Left cardiac atrium (tissue), 4 donors: ENCODE measurements at regions not wholly inside any gene's neighbourhood (a gene's known extent, or its start where the extent isn't known, plus 50 kb on each side); places are given as distances from the start of the nearest gene placed in this dataset.
"Not testable (repeated sequence)": the region's sequence is repeated elsewhere in the genome, so short reads cannot be mapped to it uniquely, and the experiment has no call there.

ENCODE experiments used
- ATAC-seq, 2 donors: fragments of 200-7000 bp; cut with Tn5 transposase; one replicate each; pipeline ENCODE4 v1.9.1; 2020; ENCODE audit warnings: mild to moderate bottlenecking in 2 of 2, moderate library complexity in 2 of 2
- DNase-seq: peaks from one replicate; pipeline ENCODE4 v3.0.0-alpha.2; 2020
- intact Hi-C, 2 donors: fragments of 100-400 bp; cut with DNase I; formaldehyde crosslinking; loops; one replicate each; pipeline versions ENCODE4 v1.14.1 to v1.15.1; 2022 to 2023
- donor health status: DM: no; HTN: yes; CAD: no.
- donor health status: DM: no; HTN: yes; CAD: no; lungs with severe emphysema.
- donor health status: DM: yes; HTN: yes; CAD: no.
- donor health status: Dilated cardiomyopathy.

DNA sequence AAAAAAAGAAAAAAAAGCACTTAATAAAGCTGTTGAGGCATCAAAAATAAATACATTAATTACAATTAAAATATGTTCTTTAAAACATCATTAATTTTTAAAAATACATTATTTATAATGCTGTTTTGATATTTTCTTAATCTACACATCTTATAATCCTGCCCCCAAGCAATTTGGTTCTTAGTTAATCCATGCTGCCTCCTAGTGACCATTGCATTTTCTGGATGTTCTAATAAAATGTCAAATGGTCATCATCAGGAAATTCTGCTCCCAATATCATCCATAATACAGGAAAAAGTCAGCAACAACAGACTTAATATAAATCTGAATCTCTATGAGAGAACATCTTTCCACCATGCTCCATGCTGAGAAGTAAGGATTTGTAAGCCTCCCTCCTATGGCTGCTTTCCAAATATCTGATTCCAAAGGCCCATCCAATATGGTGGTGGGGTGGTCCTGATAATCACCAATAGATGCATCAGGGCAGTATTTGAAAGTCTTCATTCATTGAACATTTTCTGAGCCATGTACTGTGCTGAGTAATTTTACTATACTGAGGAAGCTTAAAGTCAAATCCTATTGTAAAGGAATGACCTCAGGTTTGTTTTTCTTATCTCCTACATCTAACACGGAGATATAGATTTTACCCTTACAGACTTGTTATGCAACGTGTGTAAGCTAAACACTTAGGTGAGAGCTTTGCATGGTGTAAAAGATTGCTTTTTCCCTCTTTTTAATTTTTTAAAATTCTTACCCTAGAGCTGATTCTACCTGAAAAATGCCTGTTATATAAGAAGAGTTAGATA, 124.7 kb upstream of the BMAL1 start:
- DNase-seq, result no peak
- intact Hi-C loops, result loop anchor here (5.0 to 10.0 kb wide), 2 partner anchors 186 to 188 kb away; no protein-coding TSS in a partner anchor
- ATAC-seq, result no peak

DNA sequence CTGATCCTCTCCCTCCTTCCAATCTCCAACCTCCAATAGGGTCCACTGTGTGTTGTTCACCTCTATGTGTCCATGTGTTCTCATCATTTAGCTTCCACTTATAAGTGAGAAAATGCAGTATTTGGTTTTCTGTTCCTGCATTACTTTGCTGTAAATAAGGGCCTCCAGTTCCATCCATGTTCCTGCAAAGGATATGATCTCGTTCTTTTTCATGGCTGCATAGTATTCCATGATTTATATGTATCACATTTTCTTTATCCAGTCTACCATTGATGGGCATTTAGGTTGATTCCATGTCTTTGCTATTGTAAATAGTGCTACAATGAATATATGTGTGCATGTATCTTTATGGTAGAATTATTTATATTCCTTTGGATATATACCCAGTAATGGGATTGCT, 123.2 kb upstream of the BMAL1 start:
- ATAC-seq, DNase-seq: not testable (repeated sequence)
- intact Hi-C loops, result loop anchor here (5.0 to 10.0 kb wide), 2 partner anchors 187 to 190 kb away; no protein-coding TSS in a partner anchor

DNA sequence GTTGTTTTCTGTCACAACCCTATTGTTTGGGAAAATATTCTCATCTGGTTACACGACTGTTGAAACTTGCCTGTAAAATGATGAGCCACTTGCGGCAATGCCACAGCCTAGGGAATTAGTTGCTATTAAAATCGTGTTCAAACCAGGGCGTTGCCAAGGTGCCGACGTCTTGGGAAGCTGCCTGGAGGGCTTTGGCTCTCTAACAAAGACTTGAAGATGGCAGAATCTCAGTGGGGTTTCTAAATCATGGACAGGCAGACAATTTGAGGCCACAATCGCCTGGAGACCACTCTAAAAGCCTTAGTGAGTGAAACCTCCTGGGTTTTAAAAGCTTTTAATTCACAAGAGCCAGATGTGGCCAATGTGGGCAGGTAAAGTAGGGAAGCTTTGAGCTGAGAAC, 117.2 kb upstream of the BMAL1 start:
- ATAC-seq (no peak), DNase-seq (no peak)
- intact Hi-C loops, result no loop called here

DNA sequence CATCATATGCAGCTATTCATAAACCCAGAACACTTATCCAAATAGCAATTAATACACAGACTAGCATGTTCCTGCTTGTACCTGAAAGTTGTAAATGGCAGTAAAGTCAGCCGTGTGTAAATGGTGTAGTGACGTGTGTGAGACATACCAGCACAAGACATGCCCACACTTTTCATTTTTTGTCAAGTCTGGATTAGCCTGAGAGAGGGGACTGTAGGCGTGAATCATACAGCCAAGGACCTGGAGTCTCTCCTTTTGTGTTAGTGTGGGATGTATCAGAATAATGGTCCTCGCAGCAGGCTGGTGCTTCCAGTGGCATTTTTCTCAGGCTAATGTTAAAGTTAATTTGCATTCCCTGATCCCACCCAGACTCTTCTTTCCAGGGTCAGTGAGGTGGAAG, 116.8 kb upstream of the BMAL1 start:
- DNase-seq (no peak), ATAC-seq (no peak)
- intact Hi-C loops, result no loop called here

DNA sequence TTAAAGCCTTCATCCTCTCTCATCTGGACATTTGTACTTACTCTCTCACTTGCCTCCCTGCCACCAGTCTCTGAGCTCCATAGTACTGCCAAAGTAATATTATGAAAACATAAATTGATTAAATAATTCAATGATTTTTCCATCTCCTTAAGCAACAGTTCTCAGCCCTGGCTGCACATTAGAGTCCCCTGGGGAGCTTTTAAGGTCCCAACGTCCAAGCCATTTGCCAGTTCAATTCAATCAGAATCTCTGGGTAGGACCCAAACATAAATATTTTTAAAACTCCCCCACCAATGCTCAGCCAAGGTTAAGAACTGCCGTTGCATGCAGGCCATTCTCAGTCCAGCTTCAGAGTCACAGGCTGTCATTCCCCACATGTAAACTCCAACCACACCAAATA, 114.4 kb upstream of the BMAL1 start:
- ATAC-seq, result no peak
- DNase-seq, result no peak
- intact Hi-C loops, result no loop called here

DNA sequence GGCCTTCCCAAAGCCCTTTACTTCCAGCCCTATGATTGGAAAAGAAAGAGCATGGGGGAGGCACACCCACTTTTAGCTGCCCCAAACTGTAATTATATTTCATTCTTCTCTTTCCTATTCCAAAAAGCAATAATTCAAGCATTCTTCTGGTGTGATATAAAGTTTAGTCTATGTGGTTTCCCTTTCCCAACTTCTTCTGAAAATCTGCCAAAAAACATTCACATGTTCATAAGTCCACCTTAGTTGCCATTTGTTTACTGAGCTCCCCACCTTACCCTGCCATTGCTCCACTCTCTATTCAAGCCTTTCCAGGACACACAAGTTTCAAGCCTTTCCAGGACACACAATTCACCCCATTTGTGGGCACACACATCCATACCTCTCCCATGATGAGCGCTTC, 111.6 kb upstream of the BMAL1 start:
- DNase-seq (no peak), ATAC-seq (no peak)
- intact Hi-C loops, result no loop called here

DNA sequence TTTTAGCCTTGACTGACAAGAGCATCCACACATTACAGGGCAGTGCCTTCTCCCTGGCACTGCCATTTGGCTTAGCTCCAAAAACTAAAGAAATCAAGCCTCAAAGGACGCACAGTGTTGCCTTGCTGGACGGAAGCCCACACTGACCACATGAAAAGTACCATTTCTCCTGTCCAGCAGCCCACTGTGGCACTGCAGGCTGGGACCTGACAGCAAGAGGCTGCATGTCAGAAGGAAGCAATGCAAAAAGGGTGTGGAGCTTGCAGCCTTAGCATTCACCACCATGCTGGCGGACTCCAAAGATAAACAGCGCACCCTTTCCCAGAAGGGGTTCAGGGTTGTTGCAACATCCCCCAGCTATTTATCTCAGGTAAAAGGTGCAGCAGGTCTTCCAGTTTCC, 109.3 kb upstream of the BMAL1 start:
- intact Hi-C loops, result no loop called here
- ATAC-seq (peak in 1 of 2 donors; percentile 49), DNase-seq (no peak)

DNA sequence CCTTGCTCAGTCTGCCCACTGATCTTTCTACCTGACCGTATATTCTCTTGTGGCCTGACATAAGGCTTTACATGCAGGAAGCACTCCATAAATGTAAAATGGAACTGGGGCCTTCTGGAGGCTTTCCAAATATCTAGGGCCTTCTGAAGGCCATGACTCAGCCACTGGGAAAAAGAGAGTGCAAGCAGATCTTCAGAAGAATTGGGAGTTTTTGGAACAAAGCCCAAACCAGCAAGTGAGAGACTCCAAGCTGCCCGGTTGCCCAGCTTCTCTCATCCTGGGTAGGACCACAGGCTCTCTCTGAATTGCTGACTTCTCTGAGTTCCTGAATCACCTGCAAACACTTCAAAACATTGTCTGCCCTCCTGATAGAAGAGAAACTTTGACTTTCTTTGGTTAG, 107.9 kb upstream of the BMAL1 start:
- intact Hi-C loops, result no loop called here

DNA sequence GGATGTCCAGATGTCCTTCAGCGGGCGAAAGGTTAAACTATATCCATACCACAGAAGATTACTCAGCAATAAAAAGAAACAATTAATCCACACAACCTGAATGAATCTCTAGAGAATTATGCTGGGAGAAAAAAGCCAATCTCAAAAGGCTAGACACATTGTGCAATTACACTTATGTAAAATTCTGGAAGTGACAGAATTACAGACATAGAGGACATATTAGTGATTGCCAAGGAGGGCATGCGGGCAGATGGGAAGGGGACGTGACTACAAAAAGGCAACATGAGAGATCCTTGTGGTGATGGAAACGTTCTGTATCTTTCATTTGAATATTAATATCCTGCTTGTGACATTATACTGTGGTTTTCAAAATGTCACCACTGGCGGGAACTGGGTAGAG, 103.5 kb upstream of the BMAL1 start:
- intact Hi-C loops, result no loop called here
- DNase-seq, result no peak
- no peak for ATAC-seq

More for the DNA sequence above, 107.9 kb upstream of the BMAL1 start:
- DNase-seq (no peak), ATAC-seq (peak in 1 of 2 donors; percentile 81)

DNA sequence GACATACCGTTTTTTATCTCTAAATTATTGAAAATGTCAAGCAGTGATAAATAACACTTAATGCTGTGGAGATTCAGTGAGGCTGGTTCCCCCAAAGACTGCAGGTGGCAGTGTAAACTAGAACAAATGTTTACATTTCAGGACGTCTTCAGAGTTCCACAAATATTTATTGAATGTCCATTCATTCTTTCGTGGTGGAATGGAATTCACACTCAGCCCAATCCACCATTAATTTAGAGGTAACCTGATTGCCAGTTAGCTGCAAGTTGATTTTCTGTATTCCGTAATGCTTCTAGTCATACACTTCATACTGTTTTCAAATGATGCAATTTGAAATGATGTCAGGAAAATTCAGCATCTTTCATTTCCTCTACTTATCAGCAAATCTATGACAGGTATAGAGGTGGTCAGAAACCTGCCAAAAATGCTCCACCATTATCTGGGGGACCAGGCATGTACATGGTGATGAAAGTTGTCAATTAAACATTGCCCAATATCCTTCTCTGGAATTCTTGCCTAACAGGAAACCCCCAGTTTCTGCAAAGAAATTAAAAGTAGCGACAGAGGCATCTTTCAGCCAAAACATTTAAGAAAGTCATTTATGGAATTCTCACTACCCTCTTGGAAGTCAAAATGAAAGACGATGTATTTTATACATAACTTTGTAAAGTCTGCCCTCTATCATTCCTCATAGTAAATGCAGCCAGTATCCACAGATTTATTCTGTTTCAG, 94.3 kb upstream of the BMAL1 start:
- ATAC-seq, result peak; percentile 27 to 74
- no peak for DNase-seq
- intact Hi-C loops, result loop anchor here in 1 of 2 donors (5.0 kb wide), 1 partner anchor 221 kb away; no protein-coding TSS in a partner anchor

DNA sequence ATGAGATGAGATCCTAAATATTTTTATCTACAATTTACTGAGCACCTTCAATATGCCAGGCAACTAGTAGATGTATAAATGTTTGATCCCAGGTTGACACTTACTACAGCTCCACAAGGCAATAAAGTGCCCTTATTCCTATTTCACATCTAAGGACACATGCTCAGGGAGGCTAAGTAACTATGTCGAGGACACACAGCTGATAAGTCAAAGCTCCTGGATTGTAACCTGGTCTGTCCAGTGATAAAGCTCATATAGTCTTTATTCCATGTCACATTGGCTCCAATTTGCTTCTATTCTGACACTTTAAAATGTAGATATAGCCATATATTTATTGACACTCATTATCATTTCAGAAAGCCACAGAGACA, 93.8 kb upstream of the BMAL1 start:
- ATAC-seq (no peak), DNase-seq (no peak)
- intact Hi-C loops, result loop anchor here in 1 of 2 donors (5.0 kb wide), 1 partner anchor 222 kb away; no protein-coding TSS in a partner anchor

DNA sequence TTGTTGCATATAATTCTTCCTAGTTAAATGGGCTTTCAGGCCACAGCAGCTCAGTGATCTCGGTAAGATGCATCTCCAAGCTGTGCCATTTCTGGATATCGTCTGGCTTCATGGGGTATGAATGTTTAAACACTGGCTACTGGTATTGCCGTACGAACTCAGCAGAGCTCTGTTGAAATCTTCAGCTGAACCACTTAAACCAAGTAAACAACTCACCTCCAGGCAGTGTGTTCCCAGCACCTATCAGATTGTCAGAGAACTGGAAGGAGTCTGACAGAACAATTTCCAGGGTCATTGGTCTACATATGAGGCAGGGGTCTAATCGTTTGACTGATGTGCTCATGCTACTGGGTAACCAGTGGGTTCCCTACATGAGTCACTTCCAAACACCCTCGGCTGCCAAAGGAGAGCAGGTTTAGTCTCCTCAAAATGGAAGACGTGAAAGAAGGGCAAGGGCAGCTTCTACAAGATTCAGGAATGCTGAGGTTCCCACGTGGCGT, 93.2 kb upstream of the BMAL1 start:
- ATAC-seq, result no peak
- intact Hi-C loops, result loop anchor here in 1 of 2 donors (5.0 kb wide), 1 partner anchor 222 kb away; no protein-coding TSS in a partner anchor

DNA sequence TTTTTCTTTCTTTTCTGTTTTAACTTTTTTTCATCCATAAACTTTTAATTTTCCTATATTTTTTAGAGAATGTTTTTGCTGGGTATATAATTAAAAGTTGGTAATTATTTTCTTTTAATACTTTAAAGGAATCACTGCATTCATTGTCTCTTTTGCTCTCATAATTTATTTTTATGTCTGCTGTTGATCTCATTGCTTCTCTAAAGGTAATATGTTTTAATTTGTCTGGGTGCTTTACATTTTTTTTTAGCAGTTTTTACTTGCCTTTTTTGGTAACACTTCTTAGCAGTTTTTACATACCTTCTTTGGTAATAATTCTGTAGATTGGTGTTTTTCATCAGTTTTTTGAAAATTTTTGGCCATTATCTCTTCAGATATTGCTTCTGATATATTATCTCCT, 89.4 kb upstream of the BMAL1 start:
- ATAC-seq (no peak), DNase-seq (no peak)
- intact Hi-C loops, result no loop called here

More for the DNA sequence above, 93.2 kb upstream of the BMAL1 start:
- no peak for DNase-seq

DNA sequence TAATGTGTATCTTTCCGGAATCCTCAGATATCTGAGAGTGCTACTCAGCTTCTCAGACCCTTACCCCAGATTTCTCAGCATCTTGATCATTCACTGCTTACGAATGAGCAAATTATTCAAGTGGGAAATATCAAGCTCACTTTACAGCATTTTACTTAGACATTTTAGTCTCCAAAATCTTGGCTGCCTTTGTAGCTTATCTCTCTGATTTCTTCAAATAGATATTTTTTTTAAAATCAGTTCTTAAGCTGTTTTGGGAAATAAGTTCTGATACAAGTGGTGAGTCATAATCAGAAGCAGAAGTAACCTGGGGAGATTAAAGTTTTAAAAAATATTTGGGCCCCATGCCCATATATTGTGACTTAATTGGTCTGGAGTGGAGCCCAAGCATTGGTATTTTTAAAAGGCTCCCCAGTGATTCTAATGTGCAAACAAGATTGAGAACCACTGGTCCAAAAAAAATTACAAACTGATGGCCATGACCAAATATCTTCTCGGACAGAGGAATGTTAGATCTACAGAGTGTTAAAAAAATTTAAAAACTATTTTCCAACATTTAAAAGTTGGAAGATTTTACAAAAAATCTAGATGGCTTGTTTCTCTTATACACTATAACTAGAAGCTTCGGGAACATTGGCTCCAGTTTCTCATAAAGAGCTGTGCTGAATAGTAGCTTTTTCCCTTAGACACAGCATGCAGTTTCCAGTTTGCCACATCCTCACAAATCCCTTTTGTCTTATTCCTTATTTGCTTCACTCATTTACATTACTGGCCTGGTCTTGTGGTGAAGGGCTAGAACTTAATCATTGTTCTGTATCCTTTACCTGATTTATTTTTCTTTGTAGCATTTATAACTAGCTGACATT, 87.8 kb upstream of the BMAL1 start:
- ATAC-seq (no peak), DNase-seq (no peak)
- intact Hi-C loops, result no loop called here

DNA sequence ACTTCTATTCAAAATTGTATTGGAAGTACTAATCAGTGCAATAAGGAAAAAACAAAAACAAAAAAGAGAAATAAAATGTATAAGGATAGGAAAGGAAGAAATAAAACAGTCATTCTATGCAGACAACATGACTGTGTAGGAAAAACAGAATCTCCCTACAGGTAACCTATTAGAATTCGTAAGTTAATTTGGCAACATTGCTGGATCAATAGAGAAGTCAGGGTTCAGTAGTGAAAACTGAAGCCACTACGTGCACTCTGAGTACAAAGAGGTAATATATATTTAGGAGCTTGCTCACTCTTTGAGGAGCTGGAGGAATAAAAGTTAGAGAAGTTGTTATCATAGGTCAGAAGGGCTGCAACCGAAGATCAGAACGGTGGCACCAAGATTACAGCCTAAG, 84.0 kb upstream of the BMAL1 start:
- ATAC-seq (no peak), DNase-seq (no peak)
- intact Hi-C loops, result no loop called here

DNA sequence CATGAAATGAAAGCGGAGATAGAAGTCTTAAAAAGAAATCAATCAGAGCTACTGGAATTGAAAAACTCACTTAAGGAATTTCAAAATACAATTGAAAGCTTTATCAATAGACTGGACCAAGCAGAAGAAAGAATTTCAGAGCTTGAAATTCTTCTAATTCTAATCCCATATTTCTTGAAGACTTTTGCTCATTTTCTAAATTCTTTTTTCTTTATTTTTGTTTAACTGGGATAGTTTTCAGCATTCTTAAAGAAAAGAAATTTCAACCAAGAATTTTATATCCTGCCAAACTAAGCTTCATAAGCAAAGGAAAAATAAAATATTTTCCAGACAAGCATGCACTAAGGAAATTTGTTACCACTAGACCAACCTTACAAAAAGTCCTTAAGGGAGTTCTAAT, 80.2 kb upstream of the BMAL1 start:
- ATAC-seq, intact Hi-C loops, DNase-seq: not testable (repeated sequence)

DNA sequence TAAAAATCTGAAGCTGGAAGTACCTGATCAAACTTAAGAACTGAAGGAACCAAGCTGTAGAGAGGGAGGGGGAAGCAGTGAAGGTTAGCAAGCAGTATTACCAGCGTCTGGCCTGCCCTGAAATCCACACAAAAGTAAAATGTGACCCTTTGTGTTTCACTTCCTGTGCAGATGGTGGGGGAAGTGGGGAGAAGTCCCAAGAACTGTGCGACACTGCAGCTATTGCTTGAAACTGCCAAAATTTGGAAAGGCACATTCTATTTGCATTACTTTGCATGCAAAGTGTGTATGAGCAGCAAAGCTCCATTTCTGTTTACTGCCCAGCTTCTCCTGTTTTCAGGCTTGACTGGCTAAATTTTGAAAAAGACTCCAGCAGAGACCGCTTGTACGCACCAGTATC, 72.1 kb upstream of the BMAL1 start:
- DNase-seq (no peak), ATAC-seq (no peak)
- intact Hi-C loops, result no loop called here

DNA sequence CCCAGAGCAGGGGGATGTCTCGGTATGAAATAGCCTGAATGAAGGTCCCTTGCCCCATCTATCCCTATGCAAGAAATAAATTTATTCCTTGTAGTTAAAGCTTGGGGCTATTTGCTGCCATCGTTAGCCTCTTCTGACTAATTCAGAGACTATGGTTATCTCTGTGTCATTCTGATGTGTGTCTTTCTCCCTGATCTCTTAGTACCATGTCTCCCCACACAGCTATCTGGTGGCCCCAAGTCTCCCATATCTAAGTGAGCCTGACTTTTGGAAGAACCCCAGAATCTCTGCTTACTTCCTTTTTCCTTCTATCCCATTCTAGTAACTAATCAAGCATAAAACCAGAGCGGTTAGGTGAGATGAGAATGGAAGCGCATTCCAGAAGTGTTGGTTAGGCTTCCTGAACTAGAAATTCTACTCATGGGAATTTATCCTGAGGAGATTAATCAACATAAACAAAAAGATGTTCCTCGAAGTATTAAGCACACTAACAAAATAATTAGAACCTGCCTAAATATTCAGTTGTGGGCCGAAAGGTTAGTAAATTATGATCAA, 71.4 kb upstream of the BMAL1 start:
- ATAC-seq (no peak), DNase-seq (no peak)
- intact Hi-C loops, result no loop called here

DNA sequence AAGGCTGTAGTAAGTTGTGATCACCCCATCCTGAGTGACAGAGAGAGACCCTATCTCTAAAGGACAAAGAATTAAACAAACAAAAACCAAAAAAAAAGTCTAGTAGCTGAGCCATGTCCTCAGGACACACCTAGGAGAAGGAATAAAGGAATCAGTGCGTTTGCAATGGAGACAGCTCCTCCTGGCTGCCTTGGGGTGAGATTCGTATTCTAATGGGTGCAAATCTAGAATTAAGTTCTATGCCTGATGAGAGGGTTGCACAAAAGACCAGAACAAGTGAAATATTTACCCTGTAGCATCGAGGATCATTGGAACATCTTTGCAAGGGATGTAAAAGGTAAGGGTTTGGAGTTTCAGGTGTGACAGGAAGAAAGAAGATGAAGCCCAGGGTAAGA, 70.3 kb upstream of the BMAL1 start:
- intact Hi-C loops, result no loop called here
- DNase-seq (no peak), ATAC-seq (no peak)
